NB4 (cell line): ENCODE measurements at regions not wholly inside any gene's neighbourhood (a gene's known extent, or its start where the extent isn't known, plus 50 kb on each side); places are given as distances from the start of the nearest gene placed in this dataset.

Experiments used
- DNase-seq: peaks from one replicate; pipeline ENCODE4 v3.0.0; 2010; ENCODE audit warnings: low read depth
- H3K4me3 ChIP-seq: one replicate; pipeline ENCODE4 v1.5.1; 2011; ENCODE audit warnings: mild to moderate bottlenecking, low read depth, low read length, moderate library complexity
- CTCF ChIP-seq: IDR thresholded peaks from one replicate; pipeline ENCODE4 v1.5.1; 2012; ENCODE audit warnings: low read depth, low read length
- MAX ChIP-seq: IDR thresholded peaks from 2 replicates; pipeline ENCODE4 v1.6.1; 2011; ENCODE audit warnings: low read depth, low read length
- MYC ChIP-seq: IDR thresholded peaks from 2 replicates; pipeline ENCODE4 v1.6.1; 2011; ENCODE audit warnings: low read depth, low read length
- POLR2A ChIP-seq: IDR thresholded peaks from 2 replicates; pipeline ENCODE4 v1.6.1; 2011; ENCODE audit warnings: mild to moderate bottlenecking; ENCODE audit not compliant: insufficient read length; ENCODE audit errors: extremely low read depth

- no peak overlapping the region for H3K4me3 ChIP-seq
- DNase-seq = no peak
- no peak for TF ChIP-seq POLR2A
- no peak for TF ChIP-seq CTCF
- TF ChIP-seq MYC = no peak
- no peak for TF ChIP-seq MAX
Observed at GRCh38 chr2:58666323-58666970, 425.3 kb upstream of the FANCL start.

GRCh38 chr2:58665154-58665553, 424.0 kb upstream of the FANCL start:
- TF ChIP-seq MYC = no peak
- TF ChIP-seq POLR2A = no peak
- TF ChIP-seq CTCF = no peak
- no peak for TF ChIP-seq MAX
- DNase-seq = no peak
- no peak overlapping the region for H3K4me3 ChIP-seq

- TF ChIP-seq MYC (no peak), CTCF (no peak), MAX (no peak), POLR2A (no peak)
- no peak for DNase-seq
- H3K4me3 ChIP-seq = no peak overlapping the region
Observed at GRCh38 chr2:58664523-58665151, 423.5 kb upstream of the FANCL start.

GRCh38 chr2:58660046-58660445, 418.9 kb upstream of the FANCL start:
- no peak overlapping the region for H3K4me3 ChIP-seq
- no peak for DNase-seq
- no peak for TF ChIP-seq CTCF
- TF ChIP-seq POLR2A = no peak
- TF ChIP-seq MAX = no peak
- TF ChIP-seq MYC = no peak

- DNase-seq = no peak
- no peak for TF ChIP-seq MAX
- no peak for TF ChIP-seq POLR2A
- TF ChIP-seq MYC = no peak
- TF ChIP-seq CTCF = no peak
- no peak overlapping the region for H3K4me3 ChIP-seq
Observed at GRCh38 chr2:58655152-58655551, 414.0 kb upstream of the FANCL start.
